H54 (cell line): ENCODE measurements at regions not wholly inside any gene's neighbourhood (a gene's known extent, or its start where the extent isn't known, plus 50 kb on each side); places are given as distances from the start of the nearest gene placed in this dataset.
"Not testable (repeated sequence)": the region's sequence is repeated elsewhere in the genome, so short reads cannot be mapped to it uniquely, and the experiment has no call there.

Source experiments
- DNase-seq: peaks from one replicate; pipeline ENCODE4 v3.0.0; 2011; ENCODE audit warnings: low spot score, mixed read lengths; ENCODE audit not compliant: insufficient read length
- FAIRE-seq: peaks from 3 replicates; lab custom pipeline; 2011; peaks lifted over from hg19 to GRCh38; lab: Jason Lieb, UNC
- POLR2A ChIP-seq: IDR thresholded peaks from 2 replicates; pipeline ENCODE4 v1.6.1; 2011; ENCODE audit warnings: low read depth, mild to moderate bottlenecking, low read length

DNA sequence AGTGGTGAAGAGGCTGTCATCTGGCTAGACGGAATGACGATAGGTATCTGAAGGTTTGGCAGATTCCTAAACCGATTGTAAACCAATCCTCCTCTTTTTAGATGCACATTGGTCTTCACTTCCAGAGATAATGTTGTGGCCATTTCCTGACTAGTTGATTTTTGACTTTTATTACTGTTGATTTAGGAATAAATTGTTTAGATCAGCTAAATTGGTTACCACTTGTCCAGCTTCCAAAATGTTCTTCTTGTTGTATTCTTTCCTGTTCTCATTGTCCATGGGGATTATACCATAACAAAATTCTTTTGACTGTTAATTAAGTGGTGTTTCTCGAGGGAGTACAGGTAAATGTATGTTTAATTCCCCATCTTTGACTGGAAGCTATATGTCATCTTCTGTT, 119.7 kb downstream of the MACROH2A1 start:
- DNase-seq, result no peak
- TF ChIP-seq POLR2A, result no peak

DNA sequence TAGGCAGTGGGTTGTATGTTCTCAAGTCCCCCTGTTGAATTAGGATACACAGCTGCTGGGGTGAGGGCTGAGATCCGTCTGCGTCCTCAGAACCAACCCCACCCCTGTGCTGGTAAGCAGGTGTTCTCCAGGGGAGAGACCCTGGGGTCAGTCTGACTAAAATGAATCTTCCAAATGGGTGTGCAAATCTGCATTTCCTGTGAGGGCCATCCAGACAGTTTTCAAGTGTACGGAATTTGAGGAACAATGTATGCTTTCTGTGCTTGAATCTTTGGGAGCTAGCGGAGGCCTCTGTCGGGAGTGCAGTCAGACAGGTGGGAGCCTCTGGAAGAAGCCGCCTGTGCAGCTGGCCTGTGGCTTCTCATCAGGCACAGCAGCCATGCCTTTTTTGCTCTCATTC, 122.9 kb downstream of the MACROH2A1 start:
- no peak for DNase-seq
- no peak for TF ChIP-seq POLR2A
- no peak for FAIRE-seq

More for the DNA sequence above, 119.7 kb downstream of the MACROH2A1 start:
- no peak for FAIRE-seq

DNA sequence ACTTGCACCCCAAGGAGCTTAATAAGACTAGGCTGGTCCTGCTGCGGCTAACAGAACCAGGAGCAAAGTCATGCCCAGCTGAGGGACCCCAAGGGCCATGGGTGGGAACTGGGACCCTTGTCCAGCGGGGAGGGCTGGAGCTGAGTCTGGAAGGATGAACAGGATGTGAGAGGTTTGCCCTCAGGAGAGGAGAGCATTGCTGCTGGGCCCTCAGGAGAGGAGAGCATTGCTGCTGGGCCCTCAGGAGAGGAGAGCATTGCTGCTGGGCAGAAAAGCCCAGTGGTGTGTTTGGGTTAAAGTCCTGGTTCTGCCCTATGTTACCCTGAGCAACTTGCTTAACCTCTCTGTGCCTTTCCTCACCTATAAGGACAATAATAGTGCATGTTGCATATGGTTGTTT, 125.8 kb downstream of the MACROH2A1 start:
- no peak for TF ChIP-seq POLR2A
- DNase-seq, result no peak
- no peak for FAIRE-seq

DNA sequence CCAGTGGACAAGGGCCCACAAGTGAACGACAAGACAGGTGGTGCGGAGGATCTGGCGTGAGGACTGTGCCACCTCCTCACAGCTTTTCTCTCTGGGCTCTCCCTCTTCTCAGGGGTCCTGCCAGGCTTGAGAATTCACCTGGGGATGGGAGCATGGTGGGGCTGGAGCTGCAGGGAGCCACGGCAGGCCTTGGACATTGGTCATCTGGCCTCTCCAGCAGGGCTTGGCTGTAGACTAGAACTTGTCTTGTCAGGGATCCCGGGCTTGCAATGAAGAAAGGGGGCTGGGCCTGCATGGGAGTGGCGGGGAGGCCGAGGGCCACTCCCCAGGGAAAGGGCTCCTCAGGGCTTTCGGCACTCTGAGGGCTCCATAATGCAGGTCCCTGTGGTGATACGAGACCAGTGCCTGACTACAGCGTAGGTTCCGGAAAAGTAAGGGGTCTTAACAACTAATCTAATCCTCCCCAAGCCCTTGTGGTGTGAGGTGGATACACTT, 126.7 kb downstream of the MACROH2A1 start:
- DNase-seq (no peak), FAIRE-seq (no peak)
- TF ChIP-seq POLR2A, result no peak

DNA sequence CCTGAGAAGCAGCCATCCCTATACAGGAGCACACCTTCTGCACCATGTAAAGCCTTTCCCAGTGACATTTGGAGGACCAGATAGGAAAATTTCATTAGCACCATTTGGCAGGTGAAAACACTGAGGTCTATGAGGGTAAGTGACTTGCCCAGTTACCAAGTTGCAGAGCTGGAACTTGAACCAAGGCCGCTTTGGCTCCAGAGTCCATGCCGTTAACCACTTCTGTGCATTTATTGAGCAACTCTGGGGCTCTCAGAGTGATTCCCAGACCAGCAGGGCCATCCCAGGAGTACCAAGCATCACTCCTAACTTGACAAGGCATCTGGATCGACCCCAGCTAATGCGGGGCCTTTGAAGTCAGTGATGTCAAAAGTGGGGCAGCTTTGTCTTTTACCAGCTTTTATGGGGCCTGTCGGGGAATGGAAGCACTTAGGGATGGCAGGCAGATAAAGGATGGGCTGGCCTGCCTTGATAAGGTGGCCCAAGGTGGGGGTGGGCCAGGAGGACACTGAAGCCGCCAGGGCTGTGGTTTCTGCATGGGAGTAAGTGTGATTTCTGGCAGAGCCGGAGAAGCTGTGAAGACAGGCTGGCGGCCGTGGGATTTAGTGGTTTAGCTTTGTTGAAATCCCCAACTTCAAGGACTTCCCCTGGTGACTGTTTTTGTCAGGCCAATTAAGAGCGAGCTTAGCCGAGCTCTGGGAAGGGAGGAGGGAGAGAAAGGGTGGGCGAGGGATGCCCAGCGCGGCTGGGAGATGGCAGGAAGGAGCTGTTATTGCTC, 127.3 kb downstream of the MACROH2A1 start:
- DNase-seq (no peak), FAIRE-seq (no peak)

DNA sequence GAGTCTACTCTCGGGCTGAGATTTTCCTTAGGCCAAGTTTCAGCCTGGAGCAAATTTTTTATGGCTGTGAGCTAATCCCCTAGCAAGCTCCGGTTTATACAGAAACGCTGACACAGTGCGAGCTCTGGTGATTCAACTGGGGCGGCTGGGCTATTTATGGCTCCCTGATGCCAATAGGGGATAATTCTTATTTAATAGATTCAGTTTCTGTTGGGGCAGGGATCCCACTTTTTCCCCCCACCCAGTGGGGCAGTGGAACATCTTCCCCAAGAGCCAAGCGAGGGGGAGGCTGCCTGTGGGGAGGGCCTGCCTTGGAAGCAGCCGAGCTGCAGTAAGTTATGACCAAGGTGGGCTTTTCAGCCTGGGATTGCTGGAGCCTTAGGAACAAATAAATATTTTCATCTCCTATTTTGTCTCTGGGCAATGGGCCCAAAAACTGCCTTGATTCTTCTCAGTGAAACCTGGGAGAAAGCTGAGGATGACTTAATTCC, 129.1 kb downstream of the MACROH2A1 start:
- no peak for TF ChIP-seq POLR2A
- FAIRE-seq, result no peak
- no peak for DNase-seq

More for the DNA sequence above, 127.3 kb downstream of the MACROH2A1 start:
- TF ChIP-seq POLR2A, result no peak

DNA sequence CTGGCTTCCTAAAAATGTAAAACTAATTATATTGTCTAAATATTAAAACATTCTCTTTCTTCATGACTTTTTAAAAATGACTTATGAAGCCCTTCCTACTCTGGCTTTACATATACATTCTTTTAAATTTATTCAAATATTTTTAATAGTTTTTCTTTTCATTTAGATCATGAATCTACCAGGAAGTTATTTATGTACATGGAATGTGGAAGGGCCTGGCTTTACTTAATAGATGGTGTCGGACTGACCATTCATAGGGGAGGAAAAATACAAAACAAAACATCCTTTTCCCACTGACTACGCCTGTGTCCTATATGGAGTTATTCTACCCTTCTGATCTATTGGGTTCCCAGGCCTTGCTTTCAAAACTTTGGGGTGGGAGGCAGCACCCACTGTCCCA, 129.8 kb downstream of the MACROH2A1 start:
- DNase-seq (no peak), FAIRE-seq (no peak)
- no peak for TF ChIP-seq POLR2A

DNA sequence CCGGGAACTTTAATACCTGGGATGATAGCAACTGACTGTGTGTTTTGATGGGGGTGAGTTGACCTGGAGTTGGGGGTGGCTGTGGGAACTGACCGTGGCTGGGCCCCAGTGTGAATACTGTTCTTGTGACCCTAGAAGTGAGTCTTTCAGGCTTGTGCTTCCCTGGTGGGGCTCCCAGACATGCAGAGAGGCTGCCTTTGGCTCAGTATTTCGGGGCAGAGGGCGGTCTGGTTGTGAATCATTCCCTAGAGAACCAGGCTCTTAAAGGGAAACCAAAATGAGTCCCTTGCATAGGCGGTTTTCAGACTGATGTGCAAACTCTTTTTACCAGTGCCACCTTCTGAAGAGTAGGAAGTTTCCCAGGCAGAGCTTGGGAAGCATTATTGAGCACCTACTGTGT, 132.1 kb downstream of the MACROH2A1 start:
- DNase-seq, result no peak
- FAIRE-seq, result peak; percentile 23
- TF ChIP-seq POLR2A, result no peak

DNA sequence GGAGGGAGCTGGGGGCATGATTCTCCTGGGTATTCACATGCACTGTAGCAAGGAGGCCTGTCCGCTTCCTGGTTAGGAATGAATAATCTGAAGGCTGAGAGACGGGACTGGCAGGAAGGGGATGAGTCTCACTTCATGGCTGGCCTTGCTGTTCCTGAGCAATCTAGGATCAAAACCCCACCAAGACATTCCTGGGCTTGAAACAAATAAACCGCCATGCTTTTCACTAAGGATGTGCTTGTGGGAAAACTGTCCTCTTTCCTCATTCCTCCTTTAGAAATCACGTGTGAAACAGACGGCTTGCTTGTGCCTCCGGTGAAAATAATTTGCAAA, 132.8 kb downstream of the MACROH2A1 start:
- DNase-seq (no peak), FAIRE-seq (no peak)
- no peak for TF ChIP-seq POLR2A

DNA sequence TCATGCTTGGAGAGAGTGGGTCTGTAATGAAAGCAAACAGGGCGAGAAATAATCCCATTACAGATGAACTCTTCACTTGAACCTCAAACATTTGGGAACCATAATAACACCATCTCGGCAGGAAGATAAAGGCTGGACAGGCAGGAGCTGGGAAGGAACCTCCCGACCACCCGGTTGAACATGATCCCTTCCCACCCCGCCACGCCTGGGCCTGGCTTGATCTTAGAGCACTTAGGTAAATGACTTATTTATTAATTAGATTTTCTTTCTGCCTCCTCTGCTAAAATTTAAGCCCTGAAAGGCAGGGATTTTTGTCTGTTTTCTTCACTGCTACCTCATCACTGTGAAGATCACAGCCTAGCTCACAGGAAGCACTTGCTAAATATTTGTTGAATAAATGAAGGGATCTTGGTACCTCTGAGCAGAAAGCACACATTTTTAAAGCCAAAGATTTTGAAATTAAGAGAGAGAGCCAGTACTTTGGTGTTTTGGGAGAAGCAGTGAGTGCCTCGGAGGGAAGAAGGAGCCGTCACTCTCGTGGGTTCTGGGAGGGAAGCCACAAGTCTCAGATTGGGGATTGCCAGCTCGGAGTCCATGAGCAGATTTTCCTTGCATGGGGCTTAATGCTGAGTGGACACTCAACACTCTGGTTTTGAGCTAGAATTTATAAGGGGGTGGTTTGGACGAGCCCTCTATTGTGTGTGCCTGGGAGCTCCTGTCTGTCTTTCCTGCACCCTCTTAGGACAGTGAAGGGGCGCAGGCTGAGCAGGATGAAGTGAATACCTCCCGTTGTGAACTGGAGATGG, 133.3 kb downstream of the MACROH2A1 start:
- no peak for TF ChIP-seq POLR2A
- no peak for FAIRE-seq
- no peak for DNase-seq

DNA sequence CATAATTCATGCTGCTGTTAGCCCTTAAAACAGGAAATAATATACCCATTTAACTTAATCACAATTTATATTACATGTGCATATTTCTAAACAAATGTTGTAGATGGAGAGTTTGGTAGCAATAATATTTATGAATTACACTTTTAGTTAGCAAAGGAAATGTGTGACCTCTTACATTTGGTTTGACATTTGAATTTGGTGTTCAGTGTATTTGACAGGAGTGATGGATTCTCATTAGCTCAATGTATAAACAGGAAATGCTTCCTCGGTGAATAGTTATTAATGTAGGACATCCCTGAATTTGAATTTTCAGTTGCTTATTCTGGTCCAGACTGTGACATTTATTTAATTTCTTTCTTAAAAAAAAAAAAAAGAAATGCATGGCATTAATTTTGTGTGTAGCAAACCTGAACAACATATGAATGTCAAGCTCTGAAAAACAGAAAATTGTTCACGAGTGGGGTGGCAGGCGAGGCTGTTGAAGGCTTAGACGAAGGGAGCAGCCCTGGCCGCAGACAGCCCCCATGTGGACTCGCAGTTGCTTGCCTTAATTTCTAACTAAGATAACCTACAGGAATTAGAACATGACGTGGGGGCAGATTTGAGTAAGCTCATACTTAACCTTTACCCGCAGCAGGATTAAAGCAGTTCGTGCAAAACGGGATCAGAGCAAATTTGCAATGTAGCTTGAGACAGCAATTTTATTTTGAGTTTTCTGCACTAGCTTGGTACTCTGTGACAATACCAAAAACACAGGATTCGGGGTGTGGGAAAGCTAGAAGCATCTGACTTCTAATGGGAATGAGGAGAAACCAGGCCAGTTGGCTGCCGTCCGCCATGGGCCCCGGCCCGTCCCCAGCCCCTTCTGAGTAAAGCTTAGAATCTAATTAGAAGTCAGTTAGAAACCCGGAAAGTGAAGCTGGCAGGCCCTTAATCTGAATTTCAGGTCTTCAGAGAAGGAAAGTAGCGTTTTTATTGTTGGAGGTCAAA, 134.3 kb downstream of the MACROH2A1 start:
- DNase-seq, result no peak
- FAIRE-seq, result peak; percentile 68
- no peak for TF ChIP-seq POLR2A

DNA sequence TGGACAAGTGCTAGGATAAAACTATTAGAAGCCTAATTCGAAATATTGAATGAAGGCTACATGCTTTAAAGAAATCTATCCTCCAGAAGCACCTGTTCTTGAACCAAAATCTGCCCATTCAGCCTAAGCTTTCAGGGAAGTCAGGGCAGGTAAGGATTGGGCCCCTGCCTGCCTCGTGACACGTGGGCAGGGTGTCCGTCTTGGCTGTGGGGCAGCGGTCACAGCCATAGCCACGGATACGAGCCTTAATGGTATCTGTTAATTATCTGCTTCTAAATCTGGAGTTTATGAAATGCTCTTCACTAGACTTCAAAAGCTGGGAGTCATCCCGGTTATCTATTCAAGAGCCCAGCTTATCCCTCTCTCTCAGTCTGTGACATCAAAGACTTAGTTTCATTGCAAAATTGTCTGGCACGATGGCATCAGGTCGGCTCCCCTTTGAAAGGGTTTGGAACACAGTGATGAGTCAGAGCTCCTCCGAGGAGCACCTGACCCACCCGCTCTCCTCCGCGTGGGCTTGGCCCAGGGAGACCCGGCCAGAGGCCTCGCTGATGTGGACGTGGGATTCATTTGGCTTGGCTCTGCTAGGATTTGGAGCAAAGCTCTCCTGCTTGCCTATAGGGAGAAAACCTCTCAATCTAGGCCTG, 135.9 kb downstream of the MACROH2A1 start:
- DNase-seq (no peak), FAIRE-seq (no peak)
- no peak for TF ChIP-seq POLR2A

DNA sequence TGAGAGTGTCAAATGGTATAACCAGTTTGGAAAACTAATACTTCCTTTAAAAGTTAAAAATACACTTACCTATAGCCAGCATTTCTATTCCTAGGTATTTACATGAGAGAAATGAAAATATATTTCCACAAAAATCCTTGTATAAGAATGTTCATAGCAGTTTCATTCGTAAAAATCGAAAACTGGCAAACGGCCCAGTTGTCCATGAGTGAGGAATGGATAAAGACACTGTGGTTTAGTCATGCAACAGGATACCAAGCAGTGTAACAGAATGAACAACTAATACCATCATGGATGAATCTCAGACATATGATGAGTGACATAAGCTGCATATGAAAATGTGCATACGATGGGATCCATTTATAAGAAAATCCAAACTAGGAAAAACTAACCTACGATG, 136.7 kb downstream of the MACROH2A1 start:
- no peak for TF ChIP-seq POLR2A
- no peak for DNase-seq
- no peak for FAIRE-seq

DNA sequence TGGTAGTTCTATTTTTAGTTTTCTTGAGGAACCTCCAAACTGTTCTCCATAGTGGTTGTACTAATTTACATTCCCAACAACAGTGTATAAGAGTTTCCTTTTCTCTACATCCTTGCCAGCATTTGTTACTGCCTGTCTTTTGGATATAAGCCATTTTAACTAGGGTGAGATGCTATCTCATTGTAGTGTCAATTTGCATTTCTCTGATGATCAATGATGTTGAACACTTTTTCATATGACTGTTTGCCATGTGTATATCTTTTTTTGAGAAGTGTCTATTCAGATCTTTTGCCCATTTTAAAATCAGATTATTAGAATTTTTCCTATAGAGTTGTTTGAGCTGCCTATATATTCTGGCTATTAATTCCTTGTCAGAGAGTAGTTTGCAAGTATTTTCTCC, 138.9 kb downstream of the MACROH2A1 start:
- FAIRE-seq, result not testable (repeated sequence)

More for the DNA sequence above, 138.9 kb downstream of the MACROH2A1 start:
- not testable (repeated sequence) for DNase-seq
